HCT116 (cell line): ENCODE measurements at regions not wholly inside any gene's neighbourhood (a gene's known extent, or its start where the extent isn't known, plus 50 kb on each side); places are given as distances from the start of the nearest gene placed in this dataset.

Source experiments
- ATAC-seq: fragments of 200-7000 bp; cut with Tn5 transposase; 2 replicates; pipeline ENCODE4 v1.9.1; 2020; ENCODE audit warnings: mild to moderate bottlenecking, moderate library complexity
- BruUV-seq: library from RNA; stranded (reverse); fragments of 400-500 nt; replicated peaks from 2 replicates; lab custom pipeline; 2021; lab: Mats Ljungman, UMichigan
- CTCF ChIA-PET: fragments of 300-600 bp; sonication (Branson Sonifier 250); formaldehyde crosslinking; loops from one replicate; lab custom pipeline; 2021; ENCODE audit warnings: antibody characterized with exemption; lab: Charles Lee
- POLR2A ChIA-PET: fragments of 300-600, 350-600 bp; sonication (Branson Sonifier 250); formaldehyde crosslinking; loops from one replicate; lab custom pipeline; 2021; ENCODE audit warnings: antibody characterized with exemption; lab: Charles Lee
- RAD21 ChIA-PET, 2 experiments: fragments of 300-600 bp; sonication (Branson Sonifier 250); formaldehyde crosslinking; loops; one replicate each; lab custom pipeline; 2023; ENCODE audit warnings: low total read pairs in 2 of 2; ENCODE audit not compliant: uncharacterized antibody in 2 of 2, unreplicated experiment in 2 of 2, low non-redundant PET in 1 of 2; lab: Charles Lee
- DNase-seq: peaks from one replicate; pipeline ENCODE4 v3.0.0-alpha.2; 2010; ENCODE audit warnings: low read depth, low spot score
- H2AFZ ChIP-seq: fragments of 200-600 bp; shearing (Covaris generic), sonication (generic); 2 replicates; pipeline ENCODE4 v1.6.1; 2017; ENCODE audit warnings: low read depth, mixed run types, mixed read lengths, antibody characterized with exemption, low read length; ENCODE audit not compliant: poor library complexity, severe bottlenecking
- H3K27ac ChIP-seq: 2 replicates; pipeline ENCODE4 v1.5.1; 2012; ENCODE audit warnings: low read depth, low read length
- H3K27me3 ChIP-seq: fragments of 200-600 bp; sonication (generic); 2 replicates; pipeline ENCODE4 v1.6.1; 2016; ENCODE audit warnings: mixed run types, low read length, mixed read lengths; ENCODE audit not compliant: insufficient read depth
- H3K36me3 ChIP-seq, 2 experiments: fragments of 200-500 bp in 1 of 2; fragments of 200-600 bp in 1 of 2; sonication (Bioruptor generic) in 1 of 2; sonication (generic) in 1 of 2; 2 replicates each; pipeline versions ENCODE4 v1.5.1 to v1.6.1; 2014 to 2016; ENCODE audit warnings: low read length in 2 of 2, inconsistent platforms in 1 of 2, mixed read lengths in 1 of 2, mixed run types in 1 of 2; ENCODE audit not compliant: insufficient read depth in 2 of 2, control insufficient read depth in 1 of 2
- H3K4me1 ChIP-seq, 2 experiments: fragments of 200-600 bp in 1 of 2; sonication (generic) in 1 of 2; 2 replicates each; pipeline versions ENCODE4 v1.5.1 to v1.6.1; 2012 to 2017; ENCODE audit warnings: low read length in 2 of 2, inconsistent platforms in 1 of 2, mild to moderate bottlenecking in 1 of 2, mixed read lengths in 1 of 2, mixed run types in 1 of 2, moderate library complexity in 1 of 2; ENCODE audit not compliant: insufficient read depth in 2 of 2, control insufficient read depth in 1 of 2
- H3K4me2 ChIP-seq: fragments of 200-600 bp; sonication (generic); 2 replicates; pipeline ENCODE4 v1.6.1; 2017; ENCODE audit warnings: mixed run types, low read length, mixed read lengths
- H3K4me3 ChIP-seq, 2 experiments: fragments of 200-600 bp in 1 of 2; sonication (generic) in 1 of 2; replicated peaks in 1 of 2; 2 replicates each; pipeline ENCODE4 v1.5.1; 2011 to 2016; ENCODE audit warnings: low read length in 2 of 2, control low read depth in 1 of 2, low read depth in 1 of 2, mild to moderate bottlenecking in 1 of 2, mixed read lengths in 1 of 2, mixed run types in 1 of 2
- H3K79me2 ChIP-seq: fragments of 200-600 bp; sonication (generic); 2 replicates; pipeline ENCODE4 v1.6.1; 2017; ENCODE audit warnings: mild to moderate bottlenecking, mixed run types, low read length, moderate library complexity, mixed read lengths; ENCODE audit not compliant: insufficient read depth
- H3K9ac ChIP-seq: fragments of 200-600 bp; sonication (generic); 2 replicates; pipeline ENCODE4 v1.6.1; 2016; ENCODE audit warnings: low read length, mixed read lengths
- H3K9me2 ChIP-seq: fragments of 200-600 bp; sonication (generic), shearing (Covaris generic); 2 replicates; pipeline ENCODE4 v1.6.1; 2017; ENCODE audit warnings: mixed run types, mild to moderate bottlenecking, moderate library complexity; ENCODE audit not compliant: insufficient read depth
- H3K9me3 ChIP-seq, 2 experiments: fragments of 200-500 bp in 1 of 2; fragments of 200-600 bp in 1 of 2; sonication (Bioruptor generic) in 1 of 2; sonication (generic) in 1 of 2; 2 replicates each; pipeline ENCODE4 v1.6.1; 2014 to 2017; ENCODE audit warnings: low read length in 2 of 2, mixed read lengths in 2 of 2, inconsistent platforms in 1 of 2, low read depth in 1 of 2, mild to moderate bottlenecking in 1 of 2, mixed run types in 1 of 2, moderate library complexity in 1 of 2; ENCODE audit not compliant: control insufficient read depth in 1 of 2, insufficient read depth in 1 of 2
- H4K20me1 ChIP-seq: fragments of 200-600 bp; sonication (generic), shearing (Covaris generic); 2 replicates; pipeline ENCODE4 v1.6.1; 2017; ENCODE audit warnings: mixed run types, mild to moderate bottlenecking, moderate library complexity; ENCODE audit not compliant: insufficient read depth
- ATF3 ChIP-seq: IDR thresholded peaks from 2 replicates; pipeline ENCODE4 v1.6.1; 2012
- CTCF ChIP-seq, 3 experiments: fragments of 200-600 bp in 1 of 3; sonication (generic) in 1 of 3; IDR thresholded peaks in 2 of 3; conservative IDR thresholded peaks in 1 of 3; 2 replicates each; pipeline ENCODE4 v1.5.1; 2012 to 2017; ENCODE audit warnings: low read depth in 2 of 3, low read length in 2 of 3, antibody characterized with exemption in 1 of 3, borderline replicate concordance in 1 of 3, control low read depth in 1 of 3, mild to moderate bottlenecking in 1 of 3, mixed read lengths in 1 of 3, mixed run types in 1 of 3, moderate library complexity in 1 of 3; ENCODE audit not compliant: insufficient read depth in 1 of 3
- EGR1 ChIP-seq: IDR thresholded peaks from 2 replicates; pipeline ENCODE4 v1.6.1; 2012; ENCODE audit warnings: low read depth
- EZH2 ChIP-seq: fragments of 200-600 bp; sonication (generic); IDR thresholded peaks from 2 replicates; pipeline ENCODE4 v1.6.1; 2017; ENCODE audit warnings: antibody characterized with exemption, mixed run types
- JUND ChIP-seq: IDR thresholded peaks from 2 replicates; pipeline ENCODE4 v1.6.1; 2012
- POLR2AphosphoS5 ChIP-seq: IDR thresholded peaks from 2 replicates; pipeline ENCODE4 v1.6.1; 2011; ENCODE audit warnings: mild to moderate bottlenecking, low read depth, low read length, moderate library complexity
- RAD21 ChIP-seq: IDR thresholded peaks from 2 replicates; pipeline ENCODE4 v1.6.1; 2012; ENCODE audit warnings: low read depth, mild to moderate bottlenecking
- REST ChIP-seq: IDR thresholded peaks from 2 replicates; pipeline ENCODE4 v1.6.1; 2012; ENCODE audit warnings: low read depth
- SIN3A ChIP-seq: IDR thresholded peaks from 2 replicates; pipeline ENCODE4 v1.6.1; 2012; ENCODE audit warnings: low read depth
- TCF7L2 ChIP-seq: IDR thresholded peaks from 2 replicates; pipeline ENCODE4 v1.7.0; 2011; ENCODE audit warnings: borderline replicate concordance, inconsistent platforms; ENCODE audit not compliant: insufficient read depth, insufficient read length; ENCODE audit errors: extremely low read depth
- ZFX ChIP-seq: fragments of 450-650 bp; IDR thresholded peaks from 2 replicates; pipeline ENCODE4 v1.6.1; 2017
- ZNF274 ChIP-seq: fragments of 200-500 bp; sonication (Bioruptor generic); IDR thresholded peaks from 2 replicates; pipeline ENCODE4 v1.6.1; 2014; ENCODE audit warnings: mild to moderate bottlenecking, low read depth, low read length, inconsistent platforms
- intact Hi-C: fragments of 100-400 bp; cut with micrococcal nuclease; formaldehyde crosslinking; loops from 2 replicates; pipeline ENCODE4 v1.10.0; 2022

- H3K36me3 ChIP-seq = no peaks in the 10 kb centered on the region
- RAD21 ChIA-PET = interaction anchor here in 1 of 2 experiments (0.6 kb wide), 1 partner anchor 59 kb away, joined by 8 read pairs; no protein-coding TSS in a partner anchor
- ATAC-seq = no peak
- DNase-seq = no peak
- H3K9me2 ChIP-seq = no peaks in the 10 kb centered on the region
- H3K27ac ChIP-seq = no peak overlapping the region
- intact Hi-C loops = no loop called here
- TF ChIP-seq ATF3 (no peak), EGR1 (no peak), CTCF (IDR thresholded peaks at IDR 0.05 in 2 of 3, conservative IDR thresholded peaks at IDR 0.05 in 1 of 3; ENCODE audit: borderline replicate concordance in 1 of 3, insufficient read depth in 1 of 3, low read depth in 2 of 3, low read length in 2 of 3) (no peak), REST (no peak), ZFX (no peak), EZH2 (no peak), TCF7L2 (no peak), RAD21 (no peak), SIN3A (no peak), POLR2AphosphoS5 (no peak), ZNF274 (no peak), JUND (no peak)
- TF ChIP-seq, all 23 proteins: peak for 0
- Histone ChIP-seq H3K4me3 (no peak overlapping the region), H4K20me1 (no peaks in the 10 kb centered on the region), H3K4me2 (no peak overlapping the region), H3K4me1 (no peaks in the 10 kb centered on the region), H3K27me3 (no peaks in the 10 kb centered on the region), H3K9ac (no peak overlapping the region), H3K9me3 (no peaks in the 10 kb centered on the region), H2AFZ (peak overlapping the region; percentile 64), H3K79me2 (no peaks in the 10 kb centered on the region)
- ChIA-PET CTCF (no interaction called here), POLR2A (no interaction called here)
- BruUV-seq = no TSS peak
Observed at GRCh38 chr3:104555728-104556127, 811.0 kb upstream of the ALCAM start.
